ENCODE measurements at regions not wholly inside any gene's neighbourhood (a gene's known extent, or its start where the extent isn't known, plus 50 kb on each side); places are given as distances from the start of the nearest gene placed in this dataset.

GRCh38 chr6:14933183-14933544 is 312.7 kb upstream of the JARID2 start:
- Histone ChIP-seq H3K79me2 (ENCODE audit: insufficient read depth, low read length) (no peaks in the 10 kb centered on the region), H3K9me3 (ENCODE audit: insufficient read depth, low read length) (no peaks in the 10 kb centered on the region), H4K20me1 (ENCODE audit: low read depth, low read length) (no peaks in the 10 kb centered on the region), H3K27me3 (ENCODE audit: low read length) (no peaks in the 10 kb centered on the region), H2AFZ (ENCODE audit: low read depth, low read length, severe bottlenecking) (no peak overlapping the region), H3F3A (ENCODE audit: insufficient read depth) (no peaks in the 10 kb centered on the region), H3K9ac (ENCODE audit: low read length) (no peak overlapping the region), H3K4me2 (ENCODE audit: low read depth, low read length, poor library complexity, severe bottlenecking) (no peak overlapping the region), H3K9me2 (replicated peaks; ENCODE audit: insufficient read depth, low read length) (no peaks in the 10 kb centered on the region), H3K4me3 (ENCODE audit: insufficient read depth, low read length, poor library complexity, severe bottlenecking) (no peak overlapping the region), H3K27ac (ENCODE audit: low read depth, low read length) (no peak overlapping the region), H3K36me3 (ENCODE audit: low read length) (no peaks in the 10 kb centered on the region)
- TF ChIP-seq EZH2phosphoT487 (conservative IDR thresholded peaks at IDR 0.05; ENCODE audit: low read length): no peak
- TF ChIP-seq, protein P1, sequence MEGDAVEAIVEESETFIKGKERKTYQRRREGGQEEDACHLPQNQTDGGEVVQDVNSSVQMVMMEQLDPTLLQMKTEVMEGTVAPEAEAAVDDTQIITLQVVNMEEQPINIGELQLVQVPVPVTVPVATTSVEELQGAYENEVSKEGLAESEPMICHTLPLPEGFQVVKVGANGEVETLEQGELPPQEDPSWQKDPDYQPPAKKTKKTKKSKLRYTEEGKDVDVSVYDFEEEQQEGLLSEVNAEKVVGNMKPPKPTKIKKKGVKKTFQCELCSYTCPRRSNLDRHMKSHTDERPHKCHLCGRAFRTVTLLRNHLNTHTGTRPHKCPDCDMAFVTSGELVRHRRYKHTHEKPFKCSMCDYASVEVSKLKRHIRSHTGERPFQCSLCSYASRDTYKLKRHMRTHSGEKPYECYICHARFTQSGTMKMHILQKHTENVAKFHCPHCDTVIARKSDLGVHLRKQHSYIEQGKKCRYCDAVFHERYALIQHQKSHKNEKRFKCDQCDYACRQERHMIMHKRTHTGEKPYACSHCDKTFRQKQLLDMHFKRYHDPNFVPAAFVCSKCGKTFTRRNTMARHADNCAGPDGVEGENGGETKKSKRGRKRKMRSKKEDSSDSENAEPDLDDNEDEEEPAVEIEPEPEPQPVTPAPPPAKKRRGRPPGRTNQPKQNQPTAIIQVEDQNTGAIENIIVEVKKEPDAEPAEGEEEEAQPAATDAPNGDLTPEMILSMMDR (IDR thresholded peaks at IDR 0.05; ENCODE audit: insufficient read depth, low read length, poor library complexity, severe bottlenecking): no peak

- H3K27me3 ChIP-seq (ENCODE audit: low read length): no peaks in the 10 kb centered on the region
- no peaks in the 10 kb centered on the region for H3K9me3 ChIP-seq (ENCODE audit: insufficient read depth, low read length)
- no peaks in the 10 kb centered on the region for H3K9me2 ChIP-seq (replicated peaks; ENCODE audit: insufficient read depth, low read length)
- H3K79me2 ChIP-seq (ENCODE audit: insufficient read depth, low read length): no peaks in the 10 kb centered on the region
- H3K4me2 ChIP-seq (ENCODE audit: low read depth, low read length, poor library complexity, severe bottlenecking): no peak overlapping the region
- no peak overlapping the region for H3K9ac ChIP-seq (ENCODE audit: low read length)
- no peaks in the 10 kb centered on the region for H3F3A ChIP-seq (ENCODE audit: insufficient read depth)
- H3K36me3 ChIP-seq (ENCODE audit: low read length): no peaks in the 10 kb centered on the region
- TF ChIP-seq, protein P1 (IDR thresholded peaks at IDR 0.05; ENCODE audit: insufficient read depth, low read length, poor library complexity, severe bottlenecking): no peak
- TF ChIP-seq EZH2phosphoT487 (conservative IDR thresholded peaks at IDR 0.05; ENCODE audit: low read length): no peak
- no peak overlapping the region for H2AFZ ChIP-seq (ENCODE audit: low read depth, low read length, severe bottlenecking)
- no peak overlapping the region for H3K4me3 ChIP-seq (ENCODE audit: insufficient read depth, low read length, poor library complexity, severe bottlenecking)
- H4K20me1 ChIP-seq (ENCODE audit: low read depth, low read length): no peaks in the 10 kb centered on the region
- no peak overlapping the region for H3K27ac ChIP-seq (ENCODE audit: low read depth, low read length)
Measured at GRCh38 chr6:14934013-14934412, 311.9 kb upstream of the JARID2 start.

DNA sequence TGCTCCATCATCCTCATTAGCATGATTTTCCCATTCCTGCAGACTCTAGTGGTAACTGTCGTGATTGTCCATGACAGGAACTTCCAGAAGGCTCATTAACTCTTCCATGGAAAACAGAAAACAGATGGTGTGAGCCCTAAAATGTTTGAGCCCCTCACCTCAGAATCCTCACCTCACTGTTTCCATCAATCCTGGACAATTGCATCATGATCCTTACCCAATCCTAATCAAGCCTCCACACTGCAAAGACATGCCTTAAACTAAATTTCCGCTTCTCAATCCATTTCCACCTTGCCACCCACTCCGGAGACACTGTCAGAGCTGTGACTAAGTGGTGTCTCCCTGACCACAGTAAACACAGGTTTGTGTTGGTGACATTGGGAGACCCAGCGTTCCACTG is 311.0 kb upstream of the JARID2 start:
- Histone ChIP-seq H3K9ac (ENCODE audit: low read length) (no peak overlapping the region), H3K36me3 (ENCODE audit: low read length) (no peaks in the 10 kb centered on the region), H3K79me2 (ENCODE audit: insufficient read depth, low read length) (no peaks in the 10 kb centered on the region), H4K20me1 (ENCODE audit: low read depth, low read length) (no peaks in the 10 kb centered on the region), H3K27me3 (ENCODE audit: low read length) (no peaks in the 10 kb centered on the region), H3K4me3 (ENCODE audit: insufficient read depth, low read length, poor library complexity, severe bottlenecking) (no peak overlapping the region), H3K9me2 (replicated peaks; ENCODE audit: insufficient read depth, low read length) (no peaks in the 10 kb centered on the region), H3K9me3 (ENCODE audit: insufficient read depth, low read length) (no peaks in the 10 kb centered on the region), H3K27ac (ENCODE audit: low read depth, low read length) (no peak overlapping the region), H3F3A (ENCODE audit: insufficient read depth) (no peaks in the 10 kb centered on the region), H3K4me2 (ENCODE audit: low read depth, low read length, poor library complexity, severe bottlenecking) (no peak overlapping the region), H2AFZ (ENCODE audit: low read depth, low read length, severe bottlenecking) (no peak overlapping the region)
- TF ChIP-seq, protein P1 (IDR thresholded peaks at IDR 0.05; ENCODE audit: insufficient read depth, low read length, poor library complexity, severe bottlenecking): no peak
- no peak for TF ChIP-seq EZH2phosphoT487 (conservative IDR thresholded peaks at IDR 0.05; ENCODE audit: low read length)

DNA sequence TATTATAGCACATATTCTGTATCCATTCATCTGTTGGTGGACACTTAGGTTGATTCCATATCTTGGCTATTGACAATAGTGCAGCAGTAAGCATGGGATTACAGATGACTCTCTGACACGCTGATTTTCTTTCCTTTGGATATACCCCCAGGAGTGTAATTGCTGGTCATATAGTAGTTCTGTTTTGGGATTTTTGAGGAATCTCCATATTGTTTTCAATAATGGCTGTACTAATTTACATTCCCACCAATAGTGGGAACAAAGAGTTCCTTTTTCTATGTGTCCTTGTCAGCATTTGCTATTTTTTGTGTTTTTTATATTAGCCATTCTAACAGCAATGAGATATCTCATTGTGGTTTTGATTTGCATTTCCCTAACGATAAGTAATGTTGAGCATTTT is 309.0 kb upstream of the JARID2 start:
- H3K4me2 ChIP-seq (ENCODE audit: low read depth, low read length, poor library complexity, severe bottlenecking): no peak overlapping the region
- H3K9me2 ChIP-seq (replicated peaks; ENCODE audit: insufficient read depth, low read length): no peaks in the 10 kb centered on the region
- H3K27me3 ChIP-seq (ENCODE audit: low read length): no peaks in the 10 kb centered on the region
- H3K36me3 ChIP-seq (ENCODE audit: low read length): no peaks in the 10 kb centered on the region
- H3K9ac ChIP-seq (ENCODE audit: low read length): no peak overlapping the region
- no peak overlapping the region for H3K4me3 ChIP-seq (ENCODE audit: insufficient read depth, low read length, poor library complexity, severe bottlenecking)
- no peaks in the 10 kb centered on the region for H3K79me2 ChIP-seq (ENCODE audit: insufficient read depth, low read length)
- H3K9me3 ChIP-seq (ENCODE audit: insufficient read depth, low read length): no peaks in the 10 kb centered on the region
- no peak overlapping the region for H2AFZ ChIP-seq (ENCODE audit: low read depth, low read length, severe bottlenecking)
- H3F3A ChIP-seq (ENCODE audit: insufficient read depth): no peaks in the 10 kb centered on the region
- H4K20me1 ChIP-seq (ENCODE audit: low read depth, low read length): no peaks in the 10 kb centered on the region
- no peak for TF ChIP-seq EZH2phosphoT487 (conservative IDR thresholded peaks at IDR 0.05; ENCODE audit: low read length)
- TF ChIP-seq, protein P1 (IDR thresholded peaks at IDR 0.05; ENCODE audit: insufficient read depth, low read length, poor library complexity, severe bottlenecking): no peak
- no peak overlapping the region for H3K27ac ChIP-seq (ENCODE audit: low read depth, low read length)
